ENCODE measurements at regions not wholly inside any gene's neighbourhood (a gene's known extent, or its start where the extent isn't known, plus 50 kb on each side); places are given as distances from the start of the nearest gene placed in this dataset.

GRCh38 chr12:108410689-108411088, 71.6 kb upstream of the CMKLR1 start:
- ChIA-PET CTCF (ENCODE audit: unreplicated experiment) (no interaction called here), POLR2A (no interaction called here)
- DNase-seq (ENCODE audit: low spot score) = no peak
- intact Hi-C loops (cut with micrococcal nuclease; ENCODE audit: unreplicated experiment) = no loop called here
- H4K20me1 ChIP-seq (ENCODE audit: insufficient read depth, low read length) = no peaks in the 10 kb centered on the region
- no peaks in the 10 kb centered on the region for H3K4me1 ChIP-seq (ENCODE audit: insufficient read depth, low read length, poor library complexity, severe bottlenecking)
- H3K9me2 ChIP-seq (ENCODE audit: insufficient read depth, low read length) = no peaks in the 10 kb centered on the region
- no peak overlapping the region for H2AFZ ChIP-seq (ENCODE audit: low read length)
- BruUV-seq (replicated peaks) = no TSS peak
- H3K27ac ChIP-seq (ENCODE audit: low read depth, low read length, poor library complexity, severe bottlenecking) = no peak overlapping the region
- TF ChIP-seq CTCF (conservative IDR thresholded peaks at IDR 0.05; ENCODE audit: low read length) = no peak
- no peak for TF ChIP-seq EZH2phosphoT487 (IDR thresholded peaks at IDR 0.05; ENCODE audit: borderline replicate concordance, low read depth, low read length)
- no peaks in the 10 kb centered on the region for H3K36me3 ChIP-seq (ENCODE audit: insufficient read depth, low read length)
- no peak overlapping the region for H3K4me3 ChIP-seq (ENCODE audit: low read depth, low read length, poor library complexity, severe bottlenecking)
- H3K79me2 ChIP-seq (ENCODE audit: insufficient read depth, low read depth, low read length) = no peaks in the 10 kb centered on the region
- H3K9me3 ChIP-seq (ENCODE audit: low read length) = no peaks in the 10 kb centered on the region
- H3K4me2 ChIP-seq (ENCODE audit: low read length) = no peak overlapping the region

DNA sequence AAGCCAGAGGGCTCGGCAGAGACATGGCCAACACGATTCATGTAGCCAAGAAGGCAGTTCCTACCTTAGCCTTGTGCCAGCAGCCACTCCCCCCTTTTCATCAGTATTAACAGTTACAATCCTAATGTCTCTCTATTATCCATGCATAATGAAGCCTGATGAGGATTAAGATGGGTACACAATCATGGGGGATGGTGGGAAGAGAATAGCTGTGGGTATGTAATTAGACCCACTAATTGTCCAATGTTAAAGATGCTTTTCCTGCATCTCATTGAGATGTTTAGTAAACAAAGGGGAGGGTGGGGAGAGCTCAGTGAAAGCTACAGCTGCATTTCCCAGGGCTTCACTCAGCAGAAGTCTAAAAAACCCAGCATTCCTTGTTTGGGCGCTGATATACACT, 70.4 kb upstream of the CMKLR1 start:
- Histone ChIP-seq H3K4me1 (ENCODE audit: insufficient read depth, low read length, poor library complexity, severe bottlenecking) (no peaks in the 10 kb centered on the region), H3K4me3 (ENCODE audit: low read depth, low read length, poor library complexity, severe bottlenecking) (no peak overlapping the region), H3K4me2 (ENCODE audit: low read length) (no peak overlapping the region), H3K36me3 (ENCODE audit: insufficient read depth, low read length) (no peaks in the 10 kb centered on the region), H2AFZ (ENCODE audit: low read length) (no peak overlapping the region), H3K9me3 (ENCODE audit: low read length) (no peaks in the 10 kb centered on the region), H3K27ac (ENCODE audit: low read depth, low read length, poor library complexity, severe bottlenecking) (no peak overlapping the region), H4K20me1 (ENCODE audit: insufficient read depth, low read length) (no peaks in the 10 kb centered on the region), H3K79me2 (ENCODE audit: insufficient read depth, low read depth, low read length) (no peaks in the 10 kb centered on the region), H3K9me2 (ENCODE audit: insufficient read depth, low read length) (no peaks in the 10 kb centered on the region)
- no TSS peak for BruUV-seq (replicated peaks)
- TF ChIP-seq CTCF (conservative IDR thresholded peaks at IDR 0.05; ENCODE audit: low read length) = no peak
- no peak for TF ChIP-seq EZH2phosphoT487 (IDR thresholded peaks at IDR 0.05; ENCODE audit: borderline replicate concordance, low read depth, low read length)
- POLR2A ChIA-PET = no interaction called here
- DNase-seq (ENCODE audit: low spot score) = no peak
- CTCF ChIA-PET (ENCODE audit: unreplicated experiment) = no interaction called here
- intact Hi-C loops (cut with micrococcal nuclease; ENCODE audit: unreplicated experiment) = no loop called here

DNA sequence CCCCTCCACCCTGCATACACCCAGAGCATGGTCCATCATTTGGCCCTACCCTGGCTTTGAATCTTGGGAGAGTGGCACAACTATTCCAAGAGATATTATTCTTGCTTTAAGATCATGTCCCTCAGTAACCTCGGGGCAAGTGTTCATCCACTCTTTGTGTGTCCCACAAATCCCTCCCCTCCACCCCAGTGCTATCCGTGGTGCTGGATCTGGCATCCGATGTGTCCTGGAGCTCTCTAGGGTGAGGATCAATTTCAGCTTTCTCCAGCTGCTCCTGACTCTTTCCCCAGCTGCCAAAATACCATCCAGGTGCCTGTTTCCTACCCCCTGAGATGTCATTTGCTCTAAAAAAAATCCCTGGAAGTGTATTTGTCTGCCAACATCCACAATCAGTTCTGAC, 64.8 kb upstream of the CMKLR1 start:
- TF ChIP-seq CTCF (conservative IDR thresholded peaks at IDR 0.05; ENCODE audit: low read length) (no peak), EZH2phosphoT487 (IDR thresholded peaks at IDR 0.05; ENCODE audit: borderline replicate concordance, low read depth, low read length) (no peak)
- ChIA-PET POLR2A (interaction anchor here (0.8 kb wide), 1 partner anchor 38 kb away, joined by 4 read pairs; no protein-coding TSS in a partner anchor), CTCF (ENCODE audit: unreplicated experiment) (no interaction called here)
- H3K79me2 ChIP-seq (ENCODE audit: insufficient read depth, low read depth, low read length) = no peaks in the 10 kb centered on the region
- BruUV-seq (replicated peaks) = no TSS peak
- no peaks in the 10 kb centered on the region for H3K4me1 ChIP-seq (ENCODE audit: insufficient read depth, low read length, poor library complexity, severe bottlenecking)
- H3K4me3 ChIP-seq (ENCODE audit: low read depth, low read length, poor library complexity, severe bottlenecking) = no peak overlapping the region
- no peaks in the 10 kb centered on the region for H3K9me3 ChIP-seq (ENCODE audit: low read length)
- no peaks in the 10 kb centered on the region for H3K36me3 ChIP-seq (ENCODE audit: insufficient read depth, low read length)
- H4K20me1 ChIP-seq (ENCODE audit: insufficient read depth, low read length) = no peaks in the 10 kb centered on the region
- DNase-seq (ENCODE audit: low spot score) = no peak
- no peak overlapping the region for H3K27ac ChIP-seq (ENCODE audit: low read depth, low read length, poor library complexity, severe bottlenecking)
- intact Hi-C loops (cut with micrococcal nuclease; ENCODE audit: unreplicated experiment) = no loop called here
- no peaks in the 10 kb centered on the region for H3K9me2 ChIP-seq (ENCODE audit: insufficient read depth, low read length)
- H2AFZ ChIP-seq (ENCODE audit: low read length) = no peak overlapping the region
- H3K4me2 ChIP-seq (ENCODE audit: low read length) = no peak overlapping the region
